ENCODE measurements at regions not wholly inside any gene's neighbourhood (a gene's known extent, or its start where the extent isn't known, plus 50 kb on each side); places are given as distances from the start of the nearest gene placed in this dataset.
"Not testable (repeated sequence)": the region's sequence is repeated elsewhere in the genome, so short reads cannot be mapped to it uniquely, and the experiment has no call there.

GRCh38 chr4:155439760-155440159 lies 63.0 kb upstream of the MAP9 start:
- TF ChIP-seq MEF2A (IDR thresholded peaks at IDR 0.05; ENCODE audit: borderline replicate concordance, low read depth); EP300 (IDR thresholded peaks at IDR 0.05; ENCODE audit: borderline replicate concordance in 1 of 2, low read depth in 1 of 2, low read length in 1 of 2); RCOR1 (IDR thresholded peaks at IDR 0.05; ENCODE audit: low read length); POLR2AphosphoS5 (IDR thresholded peaks at IDR 0.05; ENCODE audit: low read depth, low read length); GATA2 (CRISPR knock-in tag; IDR thresholded peaks at IDR 0.05); YY1 (IDR thresholded peaks at IDR 0.05; ENCODE audit: low read depth); EZH2phosphoT487 (IDR thresholded peaks at IDR 0.05; ENCODE audit: borderline replicate concordance, low read depth); SIN3A (IDR thresholded peaks at IDR 0.05; ENCODE audit: borderline replicate concordance, low read depth, low read length); ELF1 (IDR thresholded peaks at IDR 0.05): not testable (repeated sequence)
- TF ChIP-seq, protein P1, sequence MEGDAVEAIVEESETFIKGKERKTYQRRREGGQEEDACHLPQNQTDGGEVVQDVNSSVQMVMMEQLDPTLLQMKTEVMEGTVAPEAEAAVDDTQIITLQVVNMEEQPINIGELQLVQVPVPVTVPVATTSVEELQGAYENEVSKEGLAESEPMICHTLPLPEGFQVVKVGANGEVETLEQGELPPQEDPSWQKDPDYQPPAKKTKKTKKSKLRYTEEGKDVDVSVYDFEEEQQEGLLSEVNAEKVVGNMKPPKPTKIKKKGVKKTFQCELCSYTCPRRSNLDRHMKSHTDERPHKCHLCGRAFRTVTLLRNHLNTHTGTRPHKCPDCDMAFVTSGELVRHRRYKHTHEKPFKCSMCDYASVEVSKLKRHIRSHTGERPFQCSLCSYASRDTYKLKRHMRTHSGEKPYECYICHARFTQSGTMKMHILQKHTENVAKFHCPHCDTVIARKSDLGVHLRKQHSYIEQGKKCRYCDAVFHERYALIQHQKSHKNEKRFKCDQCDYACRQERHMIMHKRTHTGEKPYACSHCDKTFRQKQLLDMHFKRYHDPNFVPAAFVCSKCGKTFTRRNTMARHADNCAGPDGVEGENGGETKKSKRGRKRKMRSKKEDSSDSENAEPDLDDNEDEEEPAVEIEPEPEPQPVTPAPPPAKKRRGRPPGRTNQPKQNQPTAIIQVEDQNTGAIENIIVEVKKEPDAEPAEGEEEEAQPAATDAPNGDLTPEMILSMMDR (IDR thresholded peaks at IDR 0.05) = not testable (repeated sequence)
- TF ChIP-seq, protein P2, sequence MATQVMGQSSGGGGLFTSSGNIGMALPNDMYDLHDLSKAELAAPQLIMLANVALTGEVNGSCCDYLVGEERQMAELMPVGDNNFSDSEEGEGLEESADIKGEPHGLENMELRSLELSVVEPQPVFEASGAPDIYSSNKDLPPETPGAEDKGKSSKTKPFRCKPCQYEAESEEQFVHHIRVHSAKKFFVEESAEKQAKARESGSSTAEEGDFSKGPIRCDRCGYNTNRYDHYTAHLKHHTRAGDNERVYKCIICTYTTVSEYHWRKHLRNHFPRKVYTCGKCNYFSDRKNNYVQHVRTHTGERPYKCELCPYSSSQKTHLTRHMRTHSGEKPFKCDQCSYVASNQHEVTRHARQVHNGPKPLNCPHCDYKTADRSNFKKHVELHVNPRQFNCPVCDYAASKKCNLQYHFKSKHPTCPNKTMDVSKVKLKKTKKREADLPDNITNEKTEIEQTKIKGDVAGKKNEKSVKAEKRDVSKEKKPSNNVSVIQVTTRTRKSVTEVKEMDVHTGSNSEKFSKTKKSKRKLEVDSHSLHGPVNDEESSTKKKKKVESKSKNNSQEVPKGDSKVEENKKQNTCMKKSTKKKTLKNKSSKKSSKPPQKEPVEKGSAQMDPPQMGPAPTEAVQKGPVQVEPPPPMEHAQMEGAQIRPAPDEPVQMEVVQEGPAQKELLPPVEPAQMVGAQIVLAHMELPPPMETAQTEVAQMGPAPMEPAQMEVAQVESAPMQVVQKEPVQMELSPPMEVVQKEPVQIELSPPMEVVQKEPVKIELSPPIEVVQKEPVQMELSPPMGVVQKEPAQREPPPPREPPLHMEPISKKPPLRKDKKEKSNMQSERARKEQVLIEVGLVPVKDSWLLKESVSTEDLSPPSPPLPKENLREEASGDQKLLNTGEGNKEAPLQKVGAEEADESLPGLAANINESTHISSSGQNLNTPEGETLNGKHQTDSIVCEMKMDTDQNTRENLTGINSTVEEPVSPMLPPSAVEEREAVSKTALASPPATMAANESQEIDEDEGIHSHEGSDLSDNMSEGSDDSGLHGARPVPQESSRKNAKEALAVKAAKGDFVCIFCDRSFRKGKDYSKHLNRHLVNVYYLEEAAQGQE (IDR thresholded peaks at IDR 0.05; ENCODE audit: low read depth, low read length) = not testable (repeated sequence)
